Retinal pigment epithelial cell (primary cell): ENCODE measurements at regions not wholly inside any gene's neighbourhood (a gene's known extent, or its start where the extent isn't known, plus 50 kb on each side); places are given as distances from the start of the nearest gene placed in this dataset.

Experiments used
- DNase-seq: peaks from one replicate; pipeline ENCODE4 v3.0.0-alpha.2; 2010; ENCODE audit warnings: low read depth
- H3K4me3 ChIP-seq: 2 replicates; pipeline ENCODE4 v1.5.1; 2011; ENCODE audit warnings: mild to moderate bottlenecking, low read length, control low read depth, moderate library complexity
- CTCF ChIP-seq: conservative IDR thresholded peaks from 2 replicates; pipeline ENCODE4 v1.5.1; 2011; ENCODE audit warnings: low read depth, low read length, control low read depth, inconsistent platforms

- TF ChIP-seq CTCF: no peak
- DNase-seq: no peak
- H3K4me3 ChIP-seq: no peak overlapping the region
Measured at GRCh38 chr18:22666411-22666940, 248.8 kb upstream of the CTAGE1 start.

GRCh38 chr18:22667156-22667555, 249.4 kb upstream of the CTAGE1 start:
- no peak for TF ChIP-seq CTCF
- no peak overlapping the region for H3K4me3 ChIP-seq
- no peak for DNase-seq

DNA sequence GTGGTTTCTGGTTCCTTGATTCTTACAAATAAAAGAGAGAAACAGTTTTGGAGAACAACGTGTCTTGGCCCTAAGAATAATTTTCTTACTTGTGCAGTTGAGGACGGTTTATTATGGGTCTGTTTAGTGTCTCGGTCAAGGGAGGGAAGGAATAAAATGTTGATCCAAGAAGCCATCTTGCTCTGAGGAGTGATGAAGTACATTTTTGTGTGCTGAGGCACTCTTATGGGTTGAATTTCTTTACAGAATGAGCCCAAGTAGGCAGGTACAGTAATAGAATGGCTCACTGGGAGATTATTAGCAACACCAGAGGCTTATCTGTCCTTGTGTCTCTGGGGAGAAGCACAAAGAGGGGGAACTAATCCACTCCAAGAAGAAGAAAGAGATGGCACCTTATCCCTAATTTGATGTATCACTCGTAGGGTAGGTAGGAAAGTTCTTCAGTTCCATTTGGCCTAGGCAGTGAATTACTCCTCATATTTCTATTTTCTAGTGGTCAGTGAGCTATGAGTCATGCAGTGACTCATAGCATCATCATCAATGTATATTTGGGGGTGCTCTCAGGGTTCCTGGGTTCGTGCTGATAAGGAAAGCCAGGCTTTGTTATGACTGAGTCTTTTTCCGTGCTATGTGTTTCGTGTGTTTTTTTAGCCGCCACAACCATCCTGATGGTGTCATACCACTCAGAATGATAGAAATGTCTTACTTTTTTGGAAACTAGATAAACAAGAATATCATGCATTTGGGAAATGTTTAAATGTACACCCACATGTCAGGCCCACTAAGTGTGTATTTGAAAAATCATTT, 250.1 kb upstream of the CTAGE1 start:
- TF ChIP-seq CTCF: no peak
- no peak overlapping the region for H3K4me3 ChIP-seq
- DNase-seq: peak; percentile 63

DNA sequence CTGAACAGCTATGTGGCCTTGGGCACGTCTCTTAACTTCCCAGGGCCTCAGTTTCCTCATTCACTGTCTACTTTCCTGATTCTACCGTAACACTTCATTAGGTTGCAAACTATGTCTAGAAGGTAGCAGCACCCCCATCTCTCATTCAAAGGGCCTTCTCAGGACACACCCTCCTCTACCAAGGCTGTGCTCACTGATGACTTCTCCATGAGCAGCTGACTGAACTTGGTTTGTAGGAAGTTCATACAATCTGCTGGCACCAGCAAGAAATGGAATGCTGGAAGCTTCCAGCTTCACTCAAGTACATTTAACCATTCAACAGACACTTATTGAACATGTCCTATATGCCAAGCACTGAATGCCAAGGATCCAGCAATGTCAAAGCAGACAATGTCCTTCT, 250.8 kb upstream of the CTAGE1 start:
- no peak overlapping the region for H3K4me3 ChIP-seq
- DNase-seq: no peak
- TF ChIP-seq CTCF: no peak

- no peak overlapping the region for H3K4me3 ChIP-seq
- DNase-seq: no peak
Measured at GRCh38 chr18:22670914-22671313, 253.2 kb upstream of the CTAGE1 start.

GRCh38 chr18:22673182-22673862, 255.6 kb upstream of the CTAGE1 start:
- TF ChIP-seq CTCF: no peak
- H3K4me3 ChIP-seq: no peak overlapping the region
- no peak for DNase-seq

More at GRCh38 chr18:22670914-22671313, 253.2 kb upstream of the CTAGE1 start:
- no peak for TF ChIP-seq CTCF
